OCI-LY1 (cell line): ENCODE measurements at regions not wholly inside any gene's neighbourhood (a gene's known extent, or its start where the extent isn't known, plus 50 kb on each side); places are given as distances from the start of the nearest gene placed in this dataset.

ENCODE experiments used
- EZH2 ChIP-seq: fragments of 200-600 bp; sonication (generic), shearing (Covaris generic); IDR thresholded peaks from 2 replicates; pipeline ENCODE4 v1.8.0; 2017; ENCODE audit warnings: borderline replicate concordance, mixed run types, mild to moderate bottlenecking, antibody characterized with exemption, low read length, moderate library complexity, mixed read lengths
- TF ChIP-seq, protein P1 (sequence below): fragments of 200-600 bp; sonication (generic), shearing (Covaris generic); IDR thresholded peaks from 2 replicates; pipeline ENCODE4 v1.5.1; 2017; ENCODE audit warnings: mild to moderate bottlenecking, antibody characterized with exemption, low read length, moderate library complexity, mixed read lengths

DNA sequence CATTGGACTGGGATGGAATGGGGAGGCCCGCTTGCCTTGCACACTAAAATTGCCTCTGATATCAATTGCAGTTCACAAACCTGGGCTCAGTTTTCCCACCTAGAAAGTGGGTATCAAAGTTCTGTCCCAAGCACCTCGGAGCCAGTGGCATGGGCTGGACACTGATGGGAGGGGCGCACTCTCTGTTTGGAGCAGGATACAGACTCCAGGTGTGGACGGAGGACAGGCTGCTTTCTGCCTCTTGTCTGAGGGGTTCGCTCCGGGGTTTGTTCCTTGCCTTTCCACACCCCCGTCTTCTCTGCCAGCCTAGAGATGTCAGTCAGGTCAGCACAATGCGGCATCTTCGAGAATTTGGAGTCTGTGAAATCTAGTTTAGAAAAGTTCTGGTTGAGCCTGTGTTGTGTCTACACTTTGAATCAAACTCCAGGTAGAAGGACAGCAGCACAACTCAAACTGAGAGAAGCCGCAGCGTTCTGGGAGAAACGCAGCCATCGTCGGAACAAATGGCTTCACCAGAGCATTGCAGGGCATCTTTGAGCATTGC lies 141.9 kb downstream of the TEX29 start:
- TF ChIP-seq, protein P1, sequence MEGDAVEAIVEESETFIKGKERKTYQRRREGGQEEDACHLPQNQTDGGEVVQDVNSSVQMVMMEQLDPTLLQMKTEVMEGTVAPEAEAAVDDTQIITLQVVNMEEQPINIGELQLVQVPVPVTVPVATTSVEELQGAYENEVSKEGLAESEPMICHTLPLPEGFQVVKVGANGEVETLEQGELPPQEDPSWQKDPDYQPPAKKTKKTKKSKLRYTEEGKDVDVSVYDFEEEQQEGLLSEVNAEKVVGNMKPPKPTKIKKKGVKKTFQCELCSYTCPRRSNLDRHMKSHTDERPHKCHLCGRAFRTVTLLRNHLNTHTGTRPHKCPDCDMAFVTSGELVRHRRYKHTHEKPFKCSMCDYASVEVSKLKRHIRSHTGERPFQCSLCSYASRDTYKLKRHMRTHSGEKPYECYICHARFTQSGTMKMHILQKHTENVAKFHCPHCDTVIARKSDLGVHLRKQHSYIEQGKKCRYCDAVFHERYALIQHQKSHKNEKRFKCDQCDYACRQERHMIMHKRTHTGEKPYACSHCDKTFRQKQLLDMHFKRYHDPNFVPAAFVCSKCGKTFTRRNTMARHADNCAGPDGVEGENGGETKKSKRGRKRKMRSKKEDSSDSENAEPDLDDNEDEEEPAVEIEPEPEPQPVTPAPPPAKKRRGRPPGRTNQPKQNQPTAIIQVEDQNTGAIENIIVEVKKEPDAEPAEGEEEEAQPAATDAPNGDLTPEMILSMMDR = no peak
- TF ChIP-seq EZH2 = no peak
